Breast epithelium (tissue), 4 donors: ENCODE measurements at regions not wholly inside any gene's neighbourhood (a gene's known extent, or its start where the extent isn't known, plus 50 kb on each side); places are given as distances from the start of the nearest gene placed in this dataset.

Source experiments
- DNase-seq, 2 donors: peaks; one replicate each; pipeline ENCODE4 v3.0.0-alpha.2; 2019; ENCODE audit warnings: low spot score in 2 of 2
- H3K27ac ChIP-seq, 2 donors: fragments of 200-600 bp; sonication (generic) in 1 of 2; one replicate each; pipeline ENCODE4 v1.5.1; 2016 to 2019; ENCODE audit warnings: mild to moderate bottlenecking in 1 of 2
- H3K27me3 ChIP-seq, 2 donors: fragments of 200-600 bp; sonication (generic) in 1 of 2; one replicate each; pipeline versions ENCODE4 v1.5.1 to v1.6.0; 2017 to 2019; ENCODE audit warnings: control low read depth in 1 of 2, mild to moderate bottlenecking in 1 of 2
- H3K36me3 ChIP-seq: fragments of 200-600 bp; one replicate; pipeline ENCODE4 v1.5.1; 2019
- H3K4me1 ChIP-seq, 2 donors: fragments of 200-600 bp; sonication (generic); one replicate each; pipeline ENCODE4 v1.5.1; 2016 to 2019; ENCODE audit warnings: control low read depth in 1 of 2
- H3K4me3 ChIP-seq, 3 donors: fragments of 200-600 bp; sonication (generic); 1 replicate in 2 of 3; 2 replicates in 1 of 3; pipeline ENCODE4 v1.5.1; 2016 to 2019; ENCODE audit warnings: mild to moderate bottlenecking in 3 of 3, moderate library complexity in 2 of 3
- H3K9me3 ChIP-seq, 2 donors: fragments of 200-600 bp; sonication (generic) in 1 of 2; one replicate each; pipeline ENCODE4 v1.5.1; 2016 to 2019; ENCODE audit warnings: control low read depth in 1 of 2
- POLR2A ChIP-seq: fragments of 450-650 bp; IDR thresholded peaks from one replicate; pipeline ENCODE4 v1.6.1; 2016; ENCODE audit warnings: antibody characterized with exemption, mild to moderate bottlenecking, moderate library complexity
- POLR2AphosphoS5 ChIP-seq, 3 donors: sonication (generic); formaldehyde crosslinking; IDR thresholded peaks; one replicate each; pipeline ENCODE4 v1.6.1; 2017; ENCODE audit warnings: antibody characterized with exemption in 3 of 3
- intact Hi-C: fragments of 100-400 bp; cut with DNase I; formaldehyde crosslinking; loops from one replicate; pipeline ENCODE4 v1.15.1; 2023; ENCODE audit warnings: low total_unique reads
- TF ChIP-seq, protein P1 (sequence below), 3 donors: fragments of 450-650 bp; IDR thresholded peaks; one replicate each; pipeline ENCODE4 v1.5.1; 2016 to 2017; ENCODE audit warnings: antibody characterized with exemption in 3 of 3, mild to moderate bottlenecking in 3 of 3, moderate library complexity in 3 of 3

DNA sequence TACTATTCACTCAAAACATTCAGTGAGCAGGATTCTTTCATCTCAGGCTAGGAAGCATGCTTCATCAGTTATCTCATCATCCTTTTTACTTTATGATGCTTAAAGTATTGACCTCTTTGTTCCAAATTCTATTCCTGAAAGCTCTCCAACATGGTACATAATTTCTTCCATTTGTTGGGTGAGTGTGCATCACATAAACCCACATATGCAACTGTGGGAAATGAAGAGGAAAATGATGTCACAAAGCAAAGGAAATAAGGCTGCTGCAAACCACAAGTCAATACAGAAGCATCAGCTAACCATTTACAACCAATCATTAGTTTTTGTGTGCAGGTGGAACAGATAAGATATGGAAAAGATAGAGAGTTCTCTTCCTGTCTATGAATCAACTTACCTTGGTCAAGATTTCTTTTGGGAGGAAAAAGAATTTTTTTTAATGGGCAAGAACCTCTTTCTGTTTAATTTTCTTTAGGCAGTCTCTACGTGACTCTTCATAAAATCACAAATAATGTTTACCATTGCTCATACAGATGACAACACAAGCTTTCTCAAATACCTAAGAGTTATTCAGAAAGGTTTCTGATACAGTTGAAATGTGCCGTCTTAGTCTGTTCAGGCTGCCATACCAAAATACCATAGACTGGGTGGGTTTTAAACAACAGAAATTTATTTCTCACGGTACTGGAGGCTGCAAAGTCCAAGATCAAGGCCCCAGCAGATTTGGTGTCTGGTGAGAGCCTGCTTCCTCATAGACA lies 259.9 kb downstream of the ADGRG6 start:
- no peaks in the 10 kb centered on the region for H3K4me1 ChIP-seq
- no peaks in the 10 kb centered on the region for H3K9me3 ChIP-seq
- TF ChIP-seq POLR2A: no peak
- no peak for TF ChIP-seq POLR2AphosphoS5 (IDR thresholded peaks at IDR 0.05)
- TF ChIP-seq, protein P1, sequence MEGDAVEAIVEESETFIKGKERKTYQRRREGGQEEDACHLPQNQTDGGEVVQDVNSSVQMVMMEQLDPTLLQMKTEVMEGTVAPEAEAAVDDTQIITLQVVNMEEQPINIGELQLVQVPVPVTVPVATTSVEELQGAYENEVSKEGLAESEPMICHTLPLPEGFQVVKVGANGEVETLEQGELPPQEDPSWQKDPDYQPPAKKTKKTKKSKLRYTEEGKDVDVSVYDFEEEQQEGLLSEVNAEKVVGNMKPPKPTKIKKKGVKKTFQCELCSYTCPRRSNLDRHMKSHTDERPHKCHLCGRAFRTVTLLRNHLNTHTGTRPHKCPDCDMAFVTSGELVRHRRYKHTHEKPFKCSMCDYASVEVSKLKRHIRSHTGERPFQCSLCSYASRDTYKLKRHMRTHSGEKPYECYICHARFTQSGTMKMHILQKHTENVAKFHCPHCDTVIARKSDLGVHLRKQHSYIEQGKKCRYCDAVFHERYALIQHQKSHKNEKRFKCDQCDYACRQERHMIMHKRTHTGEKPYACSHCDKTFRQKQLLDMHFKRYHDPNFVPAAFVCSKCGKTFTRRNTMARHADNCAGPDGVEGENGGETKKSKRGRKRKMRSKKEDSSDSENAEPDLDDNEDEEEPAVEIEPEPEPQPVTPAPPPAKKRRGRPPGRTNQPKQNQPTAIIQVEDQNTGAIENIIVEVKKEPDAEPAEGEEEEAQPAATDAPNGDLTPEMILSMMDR (IDR thresholded peaks at IDR 0.05): no peak
- no peak overlapping the region for H3K27ac ChIP-seq
- no peaks in the 10 kb centered on the region for H3K36me3 ChIP-seq
- H3K4me3 ChIP-seq: no peak overlapping the region
- intact Hi-C loops: no loop called here
- no peak for DNase-seq
- H3K27me3 ChIP-seq: no peaks in the 10 kb centered on the region

DNA sequence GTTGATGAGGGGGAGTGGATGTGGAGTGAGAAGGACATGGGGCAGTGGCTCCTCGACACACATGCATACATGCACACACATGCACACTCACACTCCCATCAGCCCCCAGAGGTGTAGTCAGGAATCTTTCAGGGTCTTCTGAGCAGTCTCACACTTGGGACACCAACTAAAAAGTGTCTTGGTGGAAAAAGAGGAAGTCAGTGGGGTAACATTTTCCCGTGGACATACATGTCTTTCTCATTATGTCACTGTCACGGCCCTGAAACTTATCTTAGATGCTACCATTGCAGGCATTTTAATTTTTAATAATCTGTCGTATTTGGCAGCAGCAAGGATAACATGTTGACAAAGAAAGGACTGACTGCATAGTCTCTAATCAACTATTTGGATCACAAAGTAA lies 261.1 kb downstream of the ADGRG6 start:
- no peak for DNase-seq
- Histone ChIP-seq H3K4me1 (no peaks in the 10 kb centered on the region), H3K9me3 (no peaks in the 10 kb centered on the region), H3K27ac (no peak overlapping the region), H3K4me3 (no peak overlapping the region), H3K36me3 (no peaks in the 10 kb centered on the region), H3K27me3 (no peaks in the 10 kb centered on the region)
- TF ChIP-seq POLR2A: no peak
- TF ChIP-seq, protein P1 (IDR thresholded peaks at IDR 0.05): no peak
- TF ChIP-seq POLR2AphosphoS5 (IDR thresholded peaks at IDR 0.05): no peak
- intact Hi-C loops: no loop called here

DNA sequence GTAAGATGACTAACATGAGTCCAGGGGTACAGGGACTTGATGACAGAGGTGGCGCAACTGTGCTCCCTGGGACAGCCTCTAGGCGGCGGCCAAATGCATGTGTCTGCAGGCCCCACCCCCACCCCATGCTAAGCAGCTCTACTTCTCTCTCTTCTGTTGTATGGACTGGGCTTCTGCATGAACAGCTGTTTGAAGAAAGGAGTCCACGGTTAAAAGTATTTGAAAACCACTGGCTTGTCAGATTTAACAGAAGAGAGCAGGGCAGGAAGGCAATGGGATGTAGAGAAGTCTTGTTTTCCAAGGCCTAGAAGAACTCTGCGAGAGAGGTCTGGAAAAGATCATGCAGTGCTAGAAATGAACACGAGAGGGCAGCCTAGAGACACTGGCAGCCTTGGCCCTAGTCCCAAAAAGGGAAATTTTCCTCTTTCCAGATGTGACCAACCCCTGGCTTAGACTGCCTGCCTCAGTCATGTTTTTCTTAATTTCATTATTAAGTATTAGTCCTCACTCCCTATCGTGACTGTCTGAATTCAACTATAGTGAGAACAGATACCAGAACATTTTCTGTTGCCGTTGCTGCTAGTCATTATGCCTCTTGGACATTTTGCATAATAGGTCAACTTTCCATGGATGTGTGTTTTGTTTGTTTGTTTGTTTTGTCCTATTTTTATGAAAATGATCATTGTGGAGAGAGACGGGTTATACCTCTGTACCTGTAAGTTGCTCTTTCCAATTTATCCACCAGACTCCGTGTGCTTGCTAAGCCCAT lies 265.0 kb downstream of the ADGRG6 start:
- Histone ChIP-seq H3K9me3 (no peaks in the 10 kb centered on the region), H3K27me3 (no peaks in the 10 kb centered on the region), H3K36me3 (no peaks in the 10 kb centered on the region), H3K4me3 (no peak overlapping the region), H3K27ac (peak overlapping the region in 1 of 2 donors; percentile 13), H3K4me1 (no peaks in the 10 kb centered on the region)
- intact Hi-C loops: no loop called here
- DNase-seq: peak in 1 of 2 donors; percentile 21
- TF ChIP-seq, protein P1 (IDR thresholded peaks at IDR 0.05): peak; percentile 51 to 67 (median 65)
- TF ChIP-seq POLR2A: no peak
- TF ChIP-seq POLR2AphosphoS5 (IDR thresholded peaks at IDR 0.05): no peak

DNA sequence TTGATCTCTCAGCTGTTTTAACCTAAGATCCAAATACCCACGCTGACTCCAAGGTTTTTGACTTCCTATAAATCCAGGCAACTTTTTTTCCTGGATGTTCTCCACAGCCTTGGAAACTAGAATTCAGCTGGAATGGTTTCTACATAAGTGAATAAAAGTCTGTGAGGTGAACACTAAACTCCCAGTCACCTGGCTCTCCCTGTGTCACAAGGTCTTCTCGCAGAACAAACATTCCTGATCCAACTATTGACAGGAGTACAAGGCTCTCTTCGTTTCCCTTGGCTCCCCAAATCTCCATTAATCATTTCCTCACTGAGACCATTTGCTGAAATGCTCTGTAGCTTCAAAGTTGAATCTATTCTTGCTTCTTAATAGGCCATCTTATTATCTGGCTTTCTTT lies 265.7 kb downstream of the ADGRG6 start:
- Histone ChIP-seq H3K4me1 (no peaks in the 10 kb centered on the region), H3K4me3 (no peak overlapping the region), H3K27me3 (no peaks in the 10 kb centered on the region), H3K27ac (peak overlapping the region; percentile 2 to 68), H3K36me3 (no peaks in the 10 kb centered on the region), H3K9me3 (no peaks in the 10 kb centered on the region)
- DNase-seq: no peak
- intact Hi-C loops: no loop called here
- TF ChIP-seq POLR2AphosphoS5 (IDR thresholded peaks at IDR 0.05): no peak
- no peak for TF ChIP-seq POLR2A
- TF ChIP-seq, protein P1 (IDR thresholded peaks at IDR 0.05): no peak
